GM10266 (cell line): ENCODE measurements at regions not wholly inside any gene's neighbourhood (a gene's known extent, or its start where the extent isn't known, plus 50 kb on each side); places are given as distances from the start of the nearest gene placed in this dataset.
"Not testable (repeated sequence)": the region's sequence is repeated elsewhere in the genome, so short reads cannot be mapped to it uniquely, and the experiment has no call there.

Experiments
- DNase-seq: peaks from one replicate; pipeline ENCODE4 v3.0.0; 2012; ENCODE audit errors: extremely low spot score
- CTCF ChIP-seq: IDR thresholded peaks from 2 replicates; pipeline ENCODE4 v1.5.1; 2012; ENCODE audit warnings: mild to moderate bottlenecking, low read depth; ENCODE audit not compliant: control insufficient read depth, insufficient read depth; ENCODE audit errors: missing control alignments

GRCh38 chr13:90721937-90722336 is 625.5 kb upstream of the MIR17HG start:
- no peak for TF ChIP-seq CTCF
- no peak for DNase-seq

- no peak for DNase-seq
- TF ChIP-seq CTCF: no peak
Observed at GRCh38 chr13:90723381-90723780, 624.1 kb upstream of the MIR17HG start.

GRCh38 chr13:90726375-90726774 is 621.1 kb upstream of the MIR17HG start:
- TF ChIP-seq CTCF: no peak
- no peak for DNase-seq

GRCh38 chr13:90732049-90732448 is 615.4 kb upstream of the MIR17HG start:
- no peak for TF ChIP-seq CTCF
- no peak for DNase-seq

GRCh38 chr13:90734497-90734896 is 613.0 kb upstream of the MIR17HG start:
- DNase-seq: not testable (repeated sequence)

- no peak for DNase-seq
- no peak for TF ChIP-seq CTCF
Observed at GRCh38 chr13:90738881-90739280, 608.6 kb upstream of the MIR17HG start.

GRCh38 chr13:90740099-90740498 is 607.4 kb upstream of the MIR17HG start:
- DNase-seq: no peak
- TF ChIP-seq CTCF: no peak

GRCh38 chr13:90742381-90742780 is 605.1 kb upstream of the MIR17HG start:
- no peak for DNase-seq
- TF ChIP-seq CTCF: no peak
